ENCODE measurements at regions not wholly inside any gene's neighbourhood (a gene's known extent, or its start where the extent isn't known, plus 50 kb on each side); places are given as distances from the start of the nearest gene placed in this dataset.

DNA sequence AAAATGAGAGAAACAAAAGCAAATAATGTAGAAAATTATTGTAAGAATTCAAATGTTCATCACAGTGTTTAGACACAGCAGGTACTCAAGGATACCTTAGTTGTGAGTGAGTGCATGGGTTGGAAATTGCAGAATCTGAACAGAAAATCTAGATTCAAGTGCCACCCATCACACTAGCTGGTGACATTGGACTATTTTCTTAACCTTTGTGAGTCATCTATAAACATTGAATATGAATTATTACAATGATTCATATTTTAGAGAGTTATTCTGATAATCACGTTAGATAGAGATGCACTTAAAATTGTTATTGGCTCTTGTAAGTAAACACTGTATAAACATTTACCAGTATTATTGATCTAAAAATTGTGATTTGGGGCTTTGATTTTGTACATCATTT, 1113.1 kb downstream of the STIM2 start:
- no peak for TF ChIP-seq EZH2 (IDR thresholded peaks at IDR 0.05)
- no peak for TF ChIP-seq POLR2AphosphoS5 (IDR thresholded peaks at IDR 0.05; ENCODE audit: borderline replicate concordance, low read depth, low read length)
